ENCODE measurements at regions not wholly inside any gene's neighbourhood (a gene's known extent, or its start where the extent isn't known, plus 50 kb on each side); places are given as distances from the start of the nearest gene placed in this dataset.

GRCh38 chr20:6836821-6837374, 69.4 kb downstream of the BMP2 start:
- no peak for DNase-seq
- no peaks in the 10 kb centered on the region for H3K79me2 ChIP-seq (ENCODE audit: low read length)
- no peaks in the 10 kb centered on the region for H3K36me3 ChIP-seq (replicated peaks; ENCODE audit: insufficient read depth, low read length)
- no peak for TF ChIP-seq EZH2 (optimal IDR thresholded peaks at IDR 0.05; ENCODE audit: low read depth, low read length)
- no peak for TF ChIP-seq EZH2phosphoT487 (IDR thresholded peaks at IDR 0.05; ENCODE audit: low read length)
- TF ChIP-seq CTCF (IDR thresholded peaks at IDR 0.05; ENCODE audit: low read length), result no peak
- no peak overlapping the region for H3K4me3 ChIP-seq (ENCODE audit: low read length)
- H3K4me2 ChIP-seq (ENCODE audit: low read depth, low read length), result no peak overlapping the region
- H3K9me2 ChIP-seq (replicated peaks; ENCODE audit: insufficient read depth, low read length), result no peaks in the 10 kb centered on the region
- no peaks in the 10 kb centered on the region for H3K4me1 ChIP-seq (ENCODE audit: low read length)
- H3K9me3 ChIP-seq (replicated peaks; ENCODE audit: insufficient read depth, low read length), result no peaks in the 10 kb centered on the region
- no peak overlapping the region for H3K27ac ChIP-seq (ENCODE audit: low read length)
- H3K27me3 ChIP-seq (replicated peaks; ENCODE audit: insufficient read depth, low read length), result no peaks in the 10 kb centered on the region
- H2AFZ ChIP-seq (ENCODE audit: low read length), result no peak overlapping the region
- no peaks in the 10 kb centered on the region for H3F3A ChIP-seq (ENCODE audit: insufficient read depth, low read length)
- no peak overlapping the region for H3K9ac ChIP-seq (ENCODE audit: low read length)
- no peaks in the 10 kb centered on the region for H4K20me1 ChIP-seq (ENCODE audit: insufficient read depth, low read length)

GRCh38 chr20:6837730-6838129, 70.2 kb downstream of the BMP2 start:
- Histone ChIP-seq H2AFZ (ENCODE audit: low read length) (no peak overlapping the region), H3K27ac (ENCODE audit: low read length) (no peak overlapping the region), H3K9me2 (replicated peaks; ENCODE audit: insufficient read depth, low read length) (no peaks in the 10 kb centered on the region), H3K27me3 (replicated peaks; ENCODE audit: insufficient read depth, low read length) (no peaks in the 10 kb centered on the region), H3K9ac (ENCODE audit: low read length) (no peak overlapping the region), H3K9me3 (replicated peaks; ENCODE audit: insufficient read depth, low read length) (no peaks in the 10 kb centered on the region), H4K20me1 (ENCODE audit: insufficient read depth, low read length) (no peaks in the 10 kb centered on the region), H3K79me2 (ENCODE audit: low read length) (no peaks in the 10 kb centered on the region), H3K4me2 (ENCODE audit: low read depth, low read length) (no peak overlapping the region), H3F3A (ENCODE audit: insufficient read depth, low read length) (no peaks in the 10 kb centered on the region), H3K4me3 (ENCODE audit: low read length) (no peak overlapping the region), H3K36me3 (replicated peaks; ENCODE audit: insufficient read depth, low read length) (no peaks in the 10 kb centered on the region), H3K4me1 (ENCODE audit: low read length) (no peaks in the 10 kb centered on the region)
- no peak for TF ChIP-seq EZH2phosphoT487 (IDR thresholded peaks at IDR 0.05; ENCODE audit: low read length)
- no peak for TF ChIP-seq CTCF (IDR thresholded peaks at IDR 0.05; ENCODE audit: low read length)
- TF ChIP-seq EZH2 (optimal IDR thresholded peaks at IDR 0.05; ENCODE audit: low read depth, low read length), result no peak
- no peak for DNase-seq

DNA sequence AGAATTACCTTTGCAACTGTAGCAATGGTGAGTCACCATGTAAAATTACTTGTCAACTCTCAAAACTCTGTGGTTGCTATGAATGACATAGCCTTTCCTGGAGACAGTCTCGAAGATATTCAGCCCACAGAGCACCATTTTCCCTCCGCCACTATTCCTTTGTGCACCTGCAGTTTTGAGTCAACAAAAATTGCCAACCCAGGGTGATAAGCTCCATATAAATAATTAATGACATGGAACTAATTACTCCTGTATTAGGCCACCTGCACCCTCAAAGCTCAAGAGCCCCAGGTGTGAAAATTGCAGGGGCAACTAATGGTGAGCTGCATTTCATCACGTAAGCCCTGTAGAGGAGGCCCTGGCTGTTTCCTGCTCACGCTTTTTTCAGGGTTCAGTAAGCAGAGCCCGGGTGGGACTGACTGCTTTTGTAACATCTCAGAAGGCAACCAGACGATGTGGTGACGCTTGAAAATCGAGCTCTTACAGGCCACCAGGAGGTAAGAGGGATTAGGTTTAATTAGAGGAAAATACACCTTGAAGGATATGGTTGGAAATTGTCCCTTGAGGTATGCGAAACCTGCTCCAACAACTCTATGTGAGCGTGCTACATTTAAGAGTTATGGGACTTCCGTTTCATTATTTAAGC, 70.8 kb downstream of the BMP2 start:
- Histone ChIP-seq H3K9ac (ENCODE audit: low read length) (no peak overlapping the region), H3K4me2 (ENCODE audit: low read depth, low read length) (no peak overlapping the region), H3K9me3 (replicated peaks; ENCODE audit: insufficient read depth, low read length) (no peaks in the 10 kb centered on the region), H3K9me2 (replicated peaks; ENCODE audit: insufficient read depth, low read length) (no peaks in the 10 kb centered on the region), H3K4me1 (ENCODE audit: low read length) (no peaks in the 10 kb centered on the region), H3F3A (ENCODE audit: insufficient read depth, low read length) (no peaks in the 10 kb centered on the region), H3K4me3 (ENCODE audit: low read length) (no peak overlapping the region), H2AFZ (ENCODE audit: low read length) (no peak overlapping the region), H3K79me2 (ENCODE audit: low read length) (no peaks in the 10 kb centered on the region), H3K36me3 (replicated peaks; ENCODE audit: insufficient read depth, low read length) (no peaks in the 10 kb centered on the region), H4K20me1 (ENCODE audit: insufficient read depth, low read length) (no peaks in the 10 kb centered on the region), H3K27me3 (replicated peaks; ENCODE audit: insufficient read depth, low read length) (no peaks in the 10 kb centered on the region), H3K27ac (ENCODE audit: low read length) (no peak overlapping the region)
- no peak for DNase-seq
- TF ChIP-seq EZH2 (optimal IDR thresholded peaks at IDR 0.05; ENCODE audit: low read depth, low read length) (no peak), CTCF (IDR thresholded peaks at IDR 0.05; ENCODE audit: low read length) (no peak), EZH2phosphoT487 (IDR thresholded peaks at IDR 0.05; ENCODE audit: low read length) (no peak)
